ENCODE measurements at regions not wholly inside any gene's neighbourhood (a gene's known extent, or its start where the extent isn't known, plus 50 kb on each side); places are given as distances from the start of the nearest gene placed in this dataset.
"Not testable (repeated sequence)": the region's sequence is repeated elsewhere in the genome, so short reads cannot be mapped to it uniquely, and the experiment has no call there.

DNA sequence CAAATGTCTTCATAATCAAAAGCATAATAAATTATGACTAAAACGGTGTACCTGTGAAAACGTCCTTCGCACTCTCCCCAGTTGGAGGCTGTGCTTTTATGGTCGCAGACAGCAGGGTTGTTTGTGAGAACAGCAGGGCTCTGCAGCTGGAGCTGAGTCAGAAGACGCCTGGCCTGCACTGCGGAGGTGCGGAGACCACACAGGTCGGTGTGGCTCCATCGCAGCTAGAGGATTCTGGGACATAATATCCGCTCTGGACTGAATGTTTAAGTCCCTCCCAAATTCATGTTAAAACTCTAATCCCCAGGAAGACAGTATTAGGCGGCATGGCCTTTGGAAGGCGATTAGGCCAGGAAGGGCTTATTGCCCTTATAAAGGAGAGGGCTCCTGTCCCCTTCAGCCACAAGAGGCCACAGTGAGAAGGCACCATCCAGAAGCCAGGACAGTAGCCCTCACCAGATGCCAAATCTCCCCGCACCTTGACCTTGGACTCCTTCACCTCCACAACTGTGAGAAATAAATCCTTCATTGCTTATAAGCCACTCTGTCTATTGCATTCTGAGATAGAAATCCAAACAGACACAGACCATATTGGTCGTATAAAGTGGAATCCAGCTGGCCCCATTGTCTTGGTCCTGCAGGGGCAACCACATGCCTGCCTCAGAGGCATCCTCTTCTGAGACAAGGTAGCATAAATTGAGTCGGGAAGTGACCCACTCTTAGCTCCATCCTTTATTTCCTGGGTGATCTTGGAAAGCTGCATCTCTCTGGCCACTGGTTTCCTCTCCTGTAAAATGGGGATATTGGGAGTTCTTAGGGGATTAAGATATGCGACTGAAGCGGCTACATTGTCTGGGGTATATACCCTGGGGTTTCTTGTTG, 749.7 kb upstream of the TPTE start:
- not testable (repeated sequence) for H3K36me3 Mint-ChIP-seq; H3K27ac Mint-ChIP-seq; DNase-seq (ENCODE audit: low spot score in 2 of 2, unreplicated experiment in 2 of 2); H3K4me3 Mint-ChIP-seq; H3K27me3 Mint-ChIP-seq (ENCODE audit: low read depth); H3K4me1 Mint-ChIP-seq
- H3K9me3 Mint-ChIP-seq: peaks cover 28% of the 10 kb centered on the region

DNA sequence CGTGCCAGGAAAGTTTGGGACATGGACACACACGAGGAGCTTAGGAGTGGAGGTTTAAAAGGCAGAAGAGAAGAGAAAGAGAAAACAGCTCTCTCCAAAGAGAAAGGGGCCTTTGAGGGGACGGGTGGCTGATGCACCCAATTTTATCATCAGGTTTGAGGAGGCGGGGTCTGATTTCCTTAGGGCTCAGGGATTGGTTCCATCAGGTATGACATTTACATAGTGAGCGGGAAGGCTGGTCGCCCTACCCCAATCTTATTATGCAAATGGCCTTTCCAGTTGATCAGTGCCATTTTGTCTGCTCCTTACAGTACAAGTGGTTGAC, 749.1 kb upstream of the TPTE start:
- H3K4me3 Mint-ChIP-seq: no peak overlapping the region
- TF ChIP-seq, protein P1, sequence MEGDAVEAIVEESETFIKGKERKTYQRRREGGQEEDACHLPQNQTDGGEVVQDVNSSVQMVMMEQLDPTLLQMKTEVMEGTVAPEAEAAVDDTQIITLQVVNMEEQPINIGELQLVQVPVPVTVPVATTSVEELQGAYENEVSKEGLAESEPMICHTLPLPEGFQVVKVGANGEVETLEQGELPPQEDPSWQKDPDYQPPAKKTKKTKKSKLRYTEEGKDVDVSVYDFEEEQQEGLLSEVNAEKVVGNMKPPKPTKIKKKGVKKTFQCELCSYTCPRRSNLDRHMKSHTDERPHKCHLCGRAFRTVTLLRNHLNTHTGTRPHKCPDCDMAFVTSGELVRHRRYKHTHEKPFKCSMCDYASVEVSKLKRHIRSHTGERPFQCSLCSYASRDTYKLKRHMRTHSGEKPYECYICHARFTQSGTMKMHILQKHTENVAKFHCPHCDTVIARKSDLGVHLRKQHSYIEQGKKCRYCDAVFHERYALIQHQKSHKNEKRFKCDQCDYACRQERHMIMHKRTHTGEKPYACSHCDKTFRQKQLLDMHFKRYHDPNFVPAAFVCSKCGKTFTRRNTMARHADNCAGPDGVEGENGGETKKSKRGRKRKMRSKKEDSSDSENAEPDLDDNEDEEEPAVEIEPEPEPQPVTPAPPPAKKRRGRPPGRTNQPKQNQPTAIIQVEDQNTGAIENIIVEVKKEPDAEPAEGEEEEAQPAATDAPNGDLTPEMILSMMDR (IDR thresholded peaks at IDR 0.05; ENCODE audit: unreplicated experiment): no peak
- no peak for DNase-seq (ENCODE audit: low spot score in 2 of 2, unreplicated experiment in 2 of 2)
- peaks cover 10% of the 10 kb centered on the region for H3K36me3 Mint-ChIP-seq
- H3K9me3 Mint-ChIP-seq: peaks cover 32% of the 10 kb centered on the region
- no peak overlapping the region for H3K27ac Mint-ChIP-seq
- no peaks in the 10 kb centered on the region for H3K27me3 Mint-ChIP-seq (ENCODE audit: low read depth)
- H3K4me1 Mint-ChIP-seq: no peaks in the 10 kb centered on the region

- not testable (repeated sequence) for H3K27me3 Mint-ChIP-seq (ENCODE audit: low read depth); H3K27ac Mint-ChIP-seq; DNase-seq (ENCODE audit: low spot score in 2 of 2, unreplicated experiment in 2 of 2); H3K36me3 Mint-ChIP-seq; H3K4me3 Mint-ChIP-seq; H3K4me1 Mint-ChIP-seq
- peaks cover 39% of the 10 kb centered on the region for H3K9me3 Mint-ChIP-seq
These were observed 748.4 kb upstream of the TPTE start for GRCh38 chr21:9772877-9773420.

DNA sequence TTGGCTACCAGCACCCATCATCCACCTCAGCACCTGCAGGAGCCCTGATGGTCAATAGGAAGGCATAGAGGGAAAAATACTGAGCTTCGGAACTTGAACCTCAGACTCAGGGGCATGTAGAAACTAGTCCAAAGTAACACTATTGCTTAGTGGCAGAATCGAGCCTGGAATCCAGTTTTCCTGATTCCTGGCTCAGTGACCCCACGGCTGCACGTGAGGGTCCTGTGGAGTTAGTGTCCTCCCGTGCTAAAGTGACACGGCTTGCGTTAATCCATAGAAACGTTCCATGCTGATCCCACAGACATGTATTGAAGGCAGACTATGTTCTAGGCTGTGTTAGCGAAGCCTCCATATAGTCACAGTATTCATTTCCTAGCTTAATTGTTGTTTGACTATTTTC, 747.0 kb upstream of the TPTE start:
- Mint-ChIP-seq H3K4me3 (no peak overlapping the region), H3K4me1 (no peaks in the 10 kb centered on the region), H3K27me3 (ENCODE audit: low read depth) (no peaks in the 10 kb centered on the region), H3K9me3 (peaks cover 50% of the 10 kb centered on the region), H3K27ac (no peak overlapping the region), H3K36me3 (peaks cover 10% of the 10 kb centered on the region)
- TF ChIP-seq, protein P1 (IDR thresholded peaks at IDR 0.05; ENCODE audit: unreplicated experiment): no peak
- no peak for DNase-seq (ENCODE audit: low spot score in 2 of 2, unreplicated experiment in 2 of 2)

DNA sequence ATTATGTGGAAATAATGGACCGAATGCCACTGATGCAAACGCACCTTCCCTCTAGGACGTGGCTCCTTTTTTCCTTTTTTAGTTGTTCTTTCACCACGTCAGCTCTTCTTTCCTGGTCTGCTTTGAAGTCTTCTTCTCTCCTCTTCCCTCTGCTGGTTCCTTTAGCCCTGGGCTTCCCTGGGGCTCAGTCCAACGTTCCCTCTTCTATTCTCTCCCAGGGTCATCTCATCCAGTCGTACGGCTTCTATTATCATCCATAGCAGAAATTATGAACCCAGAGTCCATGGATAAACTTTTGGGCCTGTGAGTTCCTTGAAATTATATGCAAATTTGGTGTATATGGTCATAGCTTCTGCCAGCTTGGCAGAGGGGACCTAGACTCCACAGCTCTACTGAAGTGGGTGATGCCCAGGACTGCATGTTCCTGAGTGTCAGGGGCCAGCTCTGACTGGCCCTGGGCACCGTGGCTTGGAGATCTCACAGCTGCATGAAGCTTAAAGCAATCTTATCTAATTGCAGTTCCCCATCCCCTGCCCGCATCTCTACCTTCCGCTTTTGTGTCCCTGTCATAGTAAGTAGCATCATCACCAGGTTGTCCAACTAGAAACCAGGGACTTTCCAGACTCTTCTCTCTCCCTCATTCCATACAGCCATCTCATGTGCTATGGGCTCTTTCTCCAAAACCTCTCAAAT, 746.3 kb upstream of the TPTE start:
- H3K9me3 Mint-ChIP-seq: peaks cover 55% of the 10 kb centered on the region
- not testable (repeated sequence) for DNase-seq (ENCODE audit: low spot score in 2 of 2, unreplicated experiment in 2 of 2)

GRCh38 chr21:9775877-9776276, 745.5 kb upstream of the TPTE start:
- not testable (repeated sequence) for H3K4me3 Mint-ChIP-seq; H3K4me1 Mint-ChIP-seq; H3K27me3 Mint-ChIP-seq (ENCODE audit: low read depth); H3K36me3 Mint-ChIP-seq; H3K27ac Mint-ChIP-seq; DNase-seq (ENCODE audit: low spot score in 2 of 2, unreplicated experiment in 2 of 2)
- peaks cover 63% of the 10 kb centered on the region for H3K9me3 Mint-ChIP-seq

More for the DNA sequence above, 746.3 kb upstream of the TPTE start:
- H3K4me3 Mint-ChIP-seq; H3K36me3 Mint-ChIP-seq; H3K4me1 Mint-ChIP-seq; H3K27me3 Mint-ChIP-seq (ENCODE audit: low read depth); H3K27ac Mint-ChIP-seq: not testable (repeated sequence)

- not testable (repeated sequence) for DNase-seq (ENCODE audit: low spot score in 2 of 2, unreplicated experiment in 2 of 2); H3K36me3 Mint-ChIP-seq; H3K27ac Mint-ChIP-seq; H3K27me3 Mint-ChIP-seq (ENCODE audit: low read depth); H3K4me1 Mint-ChIP-seq; H3K4me3 Mint-ChIP-seq
- peaks cover 67% of the 10 kb centered on the region for H3K9me3 Mint-ChIP-seq
These were observed 744.9 kb upstream of the TPTE start for GRCh38 chr21:9776286-9777020.

DNA sequence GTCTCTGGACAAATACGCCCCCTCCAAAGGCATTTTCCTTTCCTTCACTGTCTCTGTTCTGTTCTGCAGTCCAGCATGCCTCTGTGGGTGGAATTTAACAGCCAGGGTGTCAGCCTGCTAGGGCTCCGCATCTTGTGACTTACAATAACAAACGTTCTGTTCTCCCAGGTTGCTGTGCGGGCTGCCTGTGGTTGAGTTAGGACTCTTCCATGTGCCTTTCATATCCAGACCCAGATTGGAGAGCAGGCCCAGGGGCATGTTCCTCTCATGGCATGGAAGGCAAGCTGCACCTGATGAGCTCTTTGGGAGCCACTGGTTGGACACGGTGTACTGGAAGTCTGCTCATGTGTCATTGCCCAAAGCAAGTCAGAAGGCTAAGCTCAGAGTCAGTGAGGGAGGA, 742.8 kb upstream of the TPTE start:
- not testable (repeated sequence) for H3K27ac Mint-ChIP-seq; H3K27me3 Mint-ChIP-seq (ENCODE audit: low read depth); H3K4me1 Mint-ChIP-seq; DNase-seq (ENCODE audit: low spot score in 2 of 2, unreplicated experiment in 2 of 2); H3K4me3 Mint-ChIP-seq
- peaks cover 10% of the 10 kb centered on the region for H3K36me3 Mint-ChIP-seq
- peaks cover 87% of the 10 kb centered on the region for H3K9me3 Mint-ChIP-seq
